ENCODE measurements at regions not wholly inside any gene's neighbourhood (a gene's known extent, or its start where the extent isn't known, plus 50 kb on each side); places are given as distances from the start of the nearest gene placed in this dataset.

DNA sequence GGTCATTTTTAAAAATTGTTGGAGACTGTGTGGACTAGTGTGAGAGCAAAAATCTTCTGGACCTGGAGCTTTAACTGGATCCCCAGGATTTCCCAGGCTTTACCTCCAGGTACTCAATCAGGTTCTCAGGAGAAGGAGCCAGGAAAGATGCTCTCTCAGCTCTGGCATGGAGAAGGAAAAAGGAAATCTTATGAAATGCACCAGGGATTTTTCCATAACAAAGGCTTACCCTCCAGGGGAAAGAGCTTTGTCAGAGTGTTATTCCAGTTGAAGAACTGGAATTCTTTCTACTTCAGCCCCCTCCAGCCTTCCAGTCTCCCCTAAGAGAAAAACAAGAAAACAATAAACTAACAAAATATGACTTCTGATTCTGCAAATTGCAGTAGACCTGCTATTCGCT, 436.7 kb upstream of the ANKRD30A start:
- ChIA-PET CTCF (no interaction called here), POLR2A (ENCODE audit: unreplicated experiment) (no interaction called here)
- intact Hi-C loops (cut with micrococcal nuclease; ENCODE audit: unreplicated experiment) = no loop called here
- DNase-seq = no peak
- peaks cover 4% of the 10 kb centered on the region; the same call in 1 of the 2 replicates for H3K27me3 ChIP-seq (ENCODE audit: insufficient read depth, low read depth)
- no peak overlapping the region for H3K4me2 ChIP-seq
- no peak overlapping the region for H3K27ac ChIP-seq
- BruUV-seq (replicated peaks) = no TSS peak
- H3K4me3 ChIP-seq = no peak overlapping the region
- H4K20me1 ChIP-seq (ENCODE audit: insufficient read depth) = no peaks in the 10 kb centered on the region
- no peaks in the 10 kb centered on the region for H3K79me2 ChIP-seq (ENCODE audit: low read depth)
- TF ChIP-seq, protein P1, sequence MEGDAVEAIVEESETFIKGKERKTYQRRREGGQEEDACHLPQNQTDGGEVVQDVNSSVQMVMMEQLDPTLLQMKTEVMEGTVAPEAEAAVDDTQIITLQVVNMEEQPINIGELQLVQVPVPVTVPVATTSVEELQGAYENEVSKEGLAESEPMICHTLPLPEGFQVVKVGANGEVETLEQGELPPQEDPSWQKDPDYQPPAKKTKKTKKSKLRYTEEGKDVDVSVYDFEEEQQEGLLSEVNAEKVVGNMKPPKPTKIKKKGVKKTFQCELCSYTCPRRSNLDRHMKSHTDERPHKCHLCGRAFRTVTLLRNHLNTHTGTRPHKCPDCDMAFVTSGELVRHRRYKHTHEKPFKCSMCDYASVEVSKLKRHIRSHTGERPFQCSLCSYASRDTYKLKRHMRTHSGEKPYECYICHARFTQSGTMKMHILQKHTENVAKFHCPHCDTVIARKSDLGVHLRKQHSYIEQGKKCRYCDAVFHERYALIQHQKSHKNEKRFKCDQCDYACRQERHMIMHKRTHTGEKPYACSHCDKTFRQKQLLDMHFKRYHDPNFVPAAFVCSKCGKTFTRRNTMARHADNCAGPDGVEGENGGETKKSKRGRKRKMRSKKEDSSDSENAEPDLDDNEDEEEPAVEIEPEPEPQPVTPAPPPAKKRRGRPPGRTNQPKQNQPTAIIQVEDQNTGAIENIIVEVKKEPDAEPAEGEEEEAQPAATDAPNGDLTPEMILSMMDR (conservative IDR thresholded peaks at IDR 0.05) = no peak
- H3K4me1 ChIP-seq (replicated peaks; ENCODE audit: insufficient read depth) = no peaks in the 10 kb centered on the region
- no peaks in the 10 kb centered on the region for H3K9me2 ChIP-seq (ENCODE audit: insufficient read depth)
- no peaks in the 10 kb centered on the region for H3F3A ChIP-seq (ENCODE audit: insufficient read depth, low read depth)
- H3K36me3 ChIP-seq (ENCODE audit: low read depth) = no peaks in the 10 kb centered on the region
- no peak overlapping the region for H2AFZ ChIP-seq
- no peaks in the 10 kb centered on the region for H3K9me3 ChIP-seq (ENCODE audit: insufficient read depth, low read depth)

DNA sequence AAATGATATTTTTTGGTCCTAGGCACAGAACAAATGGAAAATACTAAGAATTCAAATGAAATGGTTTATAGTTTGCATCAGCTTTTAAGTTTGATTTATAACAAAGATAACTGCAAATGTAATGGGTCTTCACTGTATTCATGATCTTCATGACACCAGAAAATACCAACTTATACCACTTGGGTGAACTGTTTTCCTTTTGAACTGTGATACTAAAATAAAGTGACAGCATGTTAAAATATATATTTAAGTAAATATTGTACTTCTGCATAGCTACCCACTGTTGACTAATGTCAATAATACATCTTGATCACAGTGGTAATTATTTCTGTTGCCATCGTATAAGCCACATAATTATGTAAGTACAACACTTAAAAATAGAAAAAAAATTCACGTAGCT, 442.0 kb upstream of the ANKRD30A start:
- intact Hi-C loops (cut with micrococcal nuclease; ENCODE audit: unreplicated experiment) = no loop called here
- H3K9me2 ChIP-seq (ENCODE audit: insufficient read depth) = no peaks in the 10 kb centered on the region
- ChIA-PET POLR2A (ENCODE audit: unreplicated experiment) (no interaction called here), CTCF (no interaction called here)
- H3K27me3 ChIP-seq (ENCODE audit: insufficient read depth, low read depth) = no peaks in the 10 kb centered on the region
- H2AFZ ChIP-seq = no peak overlapping the region
- H3K4me2 ChIP-seq = no peak overlapping the region
- H3K36me3 ChIP-seq (ENCODE audit: low read depth) = no peaks in the 10 kb centered on the region
- no peaks in the 10 kb centered on the region for H3K79me2 ChIP-seq (ENCODE audit: low read depth)
- H3K27ac ChIP-seq = no peak overlapping the region
- H3K4me3 ChIP-seq = no peak overlapping the region
- no peak for DNase-seq
- no peaks in the 10 kb centered on the region for H3K4me1 ChIP-seq (replicated peaks; ENCODE audit: insufficient read depth)
- no peak for TF ChIP-seq EZH2 (IDR thresholded peaks at IDR 0.05; ENCODE audit: low read depth)
- TF ChIP-seq, protein P1 (conservative IDR thresholded peaks at IDR 0.05) = no peak
- H4K20me1 ChIP-seq (ENCODE audit: insufficient read depth) = no peaks in the 10 kb centered on the region
- H3F3A ChIP-seq (ENCODE audit: insufficient read depth, low read depth) = no peaks in the 10 kb centered on the region
- no peaks in the 10 kb centered on the region for H3K9me3 ChIP-seq (ENCODE audit: insufficient read depth, low read depth)
- no TSS peak for BruUV-seq (replicated peaks)

DNA sequence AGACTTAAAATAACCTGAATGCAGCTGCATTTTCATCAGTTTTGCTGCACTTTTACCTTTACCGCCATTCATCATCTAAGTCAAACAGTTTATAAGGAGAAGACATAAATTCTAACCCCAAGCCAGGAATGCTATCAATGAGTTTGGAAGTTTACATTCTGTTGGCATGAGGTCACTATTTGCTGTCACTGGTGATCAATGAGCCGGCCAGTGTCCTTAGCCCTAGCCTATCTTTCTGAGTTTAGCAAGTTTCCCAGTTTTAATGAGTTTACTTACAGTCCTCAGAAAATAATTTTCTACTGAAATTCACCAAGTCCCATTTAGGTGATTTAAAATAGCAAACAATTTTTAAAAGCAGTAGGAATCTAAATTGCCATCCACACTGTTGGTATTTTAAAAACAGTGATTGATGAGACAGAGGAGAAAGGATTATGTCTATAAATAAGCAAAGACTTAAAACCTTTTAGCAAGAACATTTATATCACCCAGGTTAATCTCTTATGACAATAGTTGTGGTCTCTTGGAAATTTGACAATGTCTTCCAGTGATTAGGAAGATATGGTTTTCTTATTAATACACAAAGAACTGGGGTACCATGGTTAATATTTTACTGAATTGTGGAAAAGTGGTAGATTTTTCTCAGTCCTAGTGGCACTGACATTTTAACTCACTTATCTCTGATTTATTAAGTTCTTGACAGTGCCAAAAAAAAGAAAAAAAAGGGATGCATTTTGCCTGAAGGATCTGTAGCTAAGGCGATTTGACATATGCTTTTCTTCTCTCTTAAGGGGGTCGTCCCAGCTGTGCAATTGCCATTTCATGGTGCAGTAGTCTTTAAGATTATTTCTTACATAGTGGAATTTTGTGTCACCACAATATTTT, 443.4 kb upstream of the ANKRD30A start:
- H2AFZ ChIP-seq = no peak overlapping the region
- ChIA-PET CTCF (no interaction called here), POLR2A (ENCODE audit: unreplicated experiment) (no interaction called here)
- H3K4me2 ChIP-seq = no peak overlapping the region
- DNase-seq = no peak
- H3K4me1 ChIP-seq (replicated peaks; ENCODE audit: insufficient read depth) = no peaks in the 10 kb centered on the region
- no peak overlapping the region for H3K27ac ChIP-seq
- intact Hi-C loops (cut with micrococcal nuclease; ENCODE audit: unreplicated experiment) = no loop called here
- no peaks in the 10 kb centered on the region for H3F3A ChIP-seq (ENCODE audit: insufficient read depth, low read depth)
- H3K4me3 ChIP-seq = no peak overlapping the region
- no peaks in the 10 kb centered on the region for H3K36me3 ChIP-seq (ENCODE audit: low read depth)
- TF ChIP-seq EZH2 (IDR thresholded peaks at IDR 0.05; ENCODE audit: low read depth) = no peak
- TF ChIP-seq, protein P1 (conservative IDR thresholded peaks at IDR 0.05) = no peak
- no peaks in the 10 kb centered on the region for H3K9me2 ChIP-seq (ENCODE audit: insufficient read depth)
- H3K27me3 ChIP-seq (ENCODE audit: insufficient read depth, low read depth) = no peaks in the 10 kb centered on the region
- H4K20me1 ChIP-seq (ENCODE audit: insufficient read depth) = no peaks in the 10 kb centered on the region
- H3K9me3 ChIP-seq (ENCODE audit: insufficient read depth, low read depth) = no peaks in the 10 kb centered on the region
- BruUV-seq (replicated peaks) = no TSS peak
- no peaks in the 10 kb centered on the region for H3K79me2 ChIP-seq (ENCODE audit: low read depth)
